K562 (cell line): ENCODE measurements at regions not wholly inside any gene's neighbourhood (a gene's known extent, or its start where the extent isn't known, plus 50 kb on each side); places are given as distances from the start of the nearest gene placed in this dataset.

Experiments used
- AFF1 ChIP-seq, 2 experiments: fragments of 450-650 bp; IDR thresholded peaks; 2 replicates each; pipeline ENCODE4 v1.6.1; 2018; ENCODE audit warnings: mild to moderate bottlenecking in 2 of 2, low read depth in 1 of 2; ENCODE audit not compliant: partially characterized antibody in 2 of 2
- ARID1B ChIP-seq: fragments of 450-650 bp; IDR thresholded peaks from 2 replicates; pipeline ENCODE4 v1.6.1; 2016; ENCODE audit warnings: antibody characterized with exemption, mild to moderate bottlenecking, inconsistent platforms
- CBFA2T2 ChIP-seq: fragments of 450-650 bp; conservative IDR thresholded peaks from 2 replicates; pipeline ENCODE4 v1.6.1; 2017; ENCODE audit warnings: mild to moderate bottlenecking
- CBX5 ChIP-seq: IDR thresholded peaks from 2 replicates; pipeline ENCODE4 v1.6.1; 2014; ENCODE audit warnings: low read depth, borderline replicate concordance
- EZH2 ChIP-seq: IDR thresholded peaks from 2 replicates; pipeline ENCODE4 v1.6.1; 2012; ENCODE audit warnings: low read depth, mild to moderate bottlenecking, inconsistent platforms, low read length, borderline replicate concordance
- FOXM1 ChIP-seq, 2 experiments: fragments of 450-650 bp in 1 of 2; sonication (generic) in 1 of 2; formaldehyde crosslinking in 1 of 2; IDR thresholded peaks; 2 replicates each; pipeline versions ENCODE4 v1.6.1 to v1.9.0; 2017 to 2022; ENCODE audit warnings: low read depth in 2 of 2, mild to moderate bottlenecking in 2 of 2, missing genetic modification reagents in 1 of 2, moderate library complexity in 1 of 2
- HLTF ChIP-seq: fragments of 450-650 bp; IDR thresholded peaks from 2 replicates; pipeline ENCODE4 v1.6.1; 2016
- HSF4 ChIP-seq: fragments of 250-450 bp; sonication (Bioruptor Pico); IDR thresholded peaks from 2 replicates; pipeline ENCODE4 v2.1.2; 2022; ENCODE audit warnings: mild to moderate bottlenecking, moderate library complexity, borderline replicate concordance
- ID3 ChIP-seq, 2 experiments: fragments of 250-450 bp in 1 of 2; fragments of 450-650 bp in 1 of 2; sonication (Bioruptor Pico) in 1 of 2; IDR thresholded peaks; 2 replicates each; pipeline versions ENCODE4 v1.6.1 to v1.8.0; 2016 to 2021; ENCODE audit warnings: mild to moderate bottlenecking in 2 of 2, moderate library complexity in 2 of 2, missing compliant biosample characterization in 1 of 2, missing genetic modification characterization in 1 of 2
- MAZ ChIP-seq, 2 experiments: fragments of 450-650 bp in 1 of 2; sonication (generic) in 1 of 2; formaldehyde crosslinking; IDR thresholded peaks in 1 of 2; conservative IDR thresholded peaks in 1 of 2; 2 replicates each; pipeline versions ENCODE4 v1.4.0 to v1.5.0; 2020; ENCODE audit warnings: mild to moderate bottlenecking in 1 of 2, missing genetic modification reagents in 1 of 2
- MTA1 ChIP-seq: fragments of 450-650 bp; IDR thresholded peaks from 2 replicates; pipeline ENCODE4 v1.6.1; 2017; ENCODE audit warnings: borderline replicate concordance
- PRMT5 ChIP-seq: sonication (generic); formaldehyde crosslinking; IDR thresholded peaks from 2 replicates; pipeline ENCODE4 v1.5.0; 2020; ENCODE audit warnings: missing genetic modification reagents
- RAD21 ChIP-seq, 2 experiments: fragments of 250-450 bp in 1 of 2; fragments of 450-650 bp in 1 of 2; sonication (Bioruptor Pico) in 1 of 2; formaldehyde crosslinking in 1 of 2; IDR thresholded peaks in 1 of 2; conservative IDR thresholded peaks in 1 of 2; 2 replicates each; pipeline versions ENCODE4 v1.4.0 to v1.8.0; 2020 to 2022; ENCODE audit warnings: mild to moderate bottlenecking in 2 of 2, moderate library complexity in 1 of 2
- SIN3B ChIP-seq: fragments of 450-650 bp; IDR thresholded peaks from 2 replicates; pipeline ENCODE4 v1.6.1; 2017; ENCODE audit warnings: low read depth, mild to moderate bottlenecking, moderate library complexity
- SMAD1 ChIP-seq: fragments of 150-350 bp; IDR thresholded peaks from 2 replicates; pipeline ENCODE4 v1.6.1; 2014; ENCODE audit warnings: low read length, low read depth; ENCODE audit not compliant: partially characterized antibody
- TAF9B ChIP-seq: fragments of 450-650 bp; IDR thresholded peaks from 2 replicates; pipeline ENCODE4 v1.6.1; 2018; ENCODE audit warnings: mild to moderate bottlenecking; ENCODE audit not compliant: partially characterized antibody
- XRCC3 ChIP-seq: fragments of 450-650 bp; IDR thresholded peaks from 2 replicates; pipeline ENCODE4 v1.6.1; 2017; ENCODE audit warnings: mild to moderate bottlenecking, moderate library complexity
- ZNF24 ChIP-seq: fragments of 450-650 bp; IDR thresholded peaks from 2 replicates; pipeline ENCODE4 v1.6.1; 2016
- ZNF75A ChIP-seq: fragments of 450-650 bp; formaldehyde crosslinking; IDR thresholded peaks from 2 replicates; pipeline ENCODE4 v1.4.0; 2020; ENCODE audit warnings: mild to moderate bottlenecking
- TF ChIP-seq, protein P1 (sequence below), 3 experiments: IDR thresholded peaks in 2 of 3; conservative IDR thresholded peaks in 1 of 3; 2 replicates each; pipeline ENCODE4 v1.5.1; 2011 to 2012; ENCODE audit warnings: low read length in 3 of 3, mild to moderate bottlenecking in 3 of 3, control low read depth in 2 of 3, improper control_type of control experiment in 1 of 3, inconsistent platforms in 1 of 3, low read depth in 1 of 3, mixed read lengths in 1 of 3, moderate library complexity in 1 of 3; ENCODE audit not compliant: insufficient read depth in 2 of 3

DNA sequence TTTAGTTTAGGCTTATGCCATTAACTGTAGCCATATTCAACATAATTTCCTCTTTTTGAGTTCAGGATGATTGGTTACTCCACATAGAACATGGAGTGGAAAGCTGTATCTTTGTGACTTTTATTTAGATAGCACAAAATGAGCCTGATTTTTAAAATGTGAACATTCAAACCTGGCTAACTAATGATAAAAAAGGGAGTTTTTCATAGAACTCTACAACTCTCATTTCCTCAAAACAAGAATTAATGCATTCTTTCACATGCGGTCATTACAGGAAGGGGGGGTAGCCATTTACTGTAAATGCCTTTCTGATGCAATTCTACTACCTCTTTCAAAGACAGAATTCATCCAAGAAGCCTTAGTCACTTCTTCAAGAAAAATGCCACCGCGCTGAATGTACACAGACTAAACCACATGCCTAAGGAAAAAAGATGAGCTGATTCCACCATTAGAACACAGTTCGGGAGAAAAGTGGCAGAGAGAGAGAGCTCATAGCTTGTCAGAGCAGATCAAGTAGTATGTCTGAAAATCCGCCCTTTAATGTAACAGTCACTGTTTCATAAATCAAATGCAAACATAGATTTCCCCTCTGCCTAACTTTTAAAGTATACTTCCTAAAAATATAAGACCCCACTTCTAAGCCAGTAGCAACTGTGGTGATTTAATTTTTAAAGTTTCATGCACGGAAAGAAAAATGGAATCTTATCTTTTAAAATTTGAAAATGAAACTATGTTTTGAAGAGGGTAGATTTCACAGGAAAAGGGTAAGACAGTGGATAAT is 226.4 kb upstream of the KLF14 start (continued):
- TF ChIP-seq, protein P1, sequence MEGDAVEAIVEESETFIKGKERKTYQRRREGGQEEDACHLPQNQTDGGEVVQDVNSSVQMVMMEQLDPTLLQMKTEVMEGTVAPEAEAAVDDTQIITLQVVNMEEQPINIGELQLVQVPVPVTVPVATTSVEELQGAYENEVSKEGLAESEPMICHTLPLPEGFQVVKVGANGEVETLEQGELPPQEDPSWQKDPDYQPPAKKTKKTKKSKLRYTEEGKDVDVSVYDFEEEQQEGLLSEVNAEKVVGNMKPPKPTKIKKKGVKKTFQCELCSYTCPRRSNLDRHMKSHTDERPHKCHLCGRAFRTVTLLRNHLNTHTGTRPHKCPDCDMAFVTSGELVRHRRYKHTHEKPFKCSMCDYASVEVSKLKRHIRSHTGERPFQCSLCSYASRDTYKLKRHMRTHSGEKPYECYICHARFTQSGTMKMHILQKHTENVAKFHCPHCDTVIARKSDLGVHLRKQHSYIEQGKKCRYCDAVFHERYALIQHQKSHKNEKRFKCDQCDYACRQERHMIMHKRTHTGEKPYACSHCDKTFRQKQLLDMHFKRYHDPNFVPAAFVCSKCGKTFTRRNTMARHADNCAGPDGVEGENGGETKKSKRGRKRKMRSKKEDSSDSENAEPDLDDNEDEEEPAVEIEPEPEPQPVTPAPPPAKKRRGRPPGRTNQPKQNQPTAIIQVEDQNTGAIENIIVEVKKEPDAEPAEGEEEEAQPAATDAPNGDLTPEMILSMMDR (IDR thresholded peaks at IDR 0.05 in 2 of 3, conservative IDR thresholded peaks at IDR 0.05 in 1 of 3; ENCODE audit: insufficient read depth in 2 of 3, low read depth in 1 of 3, low read length in 3 of 3) = 0 out of 6 replicates have a peak, but pooled peaks of 1 of the 3 experiments have one; percentile 2
- TF ChIP-seq FOXM1 (IDR thresholded peaks at IDR 0.05; ENCODE audit: low read depth) (no peak), FOXM1 (CRISPR knock-in tag; IDR thresholded peaks at IDR 0.05; ENCODE audit: low read depth) (no peak), ZNF75A (peak; percentile 67), ID3 (CRISPR knock-in tag; IDR thresholded peaks at IDR 0.05) (no peak), ID3 (tag; IDR thresholded peaks at IDR 0.05) (peak; percentile 20; the same call in 1 of the 2 replicates), MTA1 (peak; percentile 22; the same call in 1 of the 2 replicates), MAZ (CRISPR knock-in tag; conservative IDR thresholded peaks at IDR 0.05 in 1 of 2, IDR thresholded peaks at IDR 0.05 in 1 of 2) (peak; percentile 27 to 54; a peak in 2 of 4 replicates), XRCC3 (0 out of 2 replicates have a peak, but pooled peaks have one; percentile 5), RAD21 (CRISPR knock-in tag; conservative IDR thresholded peaks at IDR 0.05 in 1 of 2, IDR thresholded peaks at IDR 0.05 in 1 of 2) (peak in 1 of 2 experiments; percentile 13; a peak in 1 of 4 replicates), CBX5 (no peak), PRMT5 (no peak), SIN3B (no peak), AFF1 (IDR thresholded peaks at IDR 0.05; ENCODE audit: low read depth in 1 of 2, partially characterized antibody in 2 of 2) (peak in 1 of 2 experiments; percentile 37), ZNF24 (peak; percentile 96), HLTF (no peak), EZH2 (no peak), ARID1B (peak; percentile 72), CBFA2T2 (no peak), HSF4 (CRISPR knock-in tag) (no peak), SMAD1 (no peak), TAF9B (peak; percentile 36)
